ENCODE measurements at regions not wholly inside any gene's neighbourhood (a gene's known extent, or its start where the extent isn't known, plus 50 kb on each side); places are given as distances from the start of the nearest gene placed in this dataset.
"Not testable (repeated sequence)": the region's sequence is repeated elsewhere in the genome, so short reads cannot be mapped to it uniquely, and the experiment has no call there.

GRCh38 chr13:44797685-44798084 lies 191.6 kb downstream of the NUFIP1 start:
- CTCF ChIA-PET, result no interaction called here
- ATAC-seq (no peak), DNase-seq (no peak)
- Histone ChIP-seq H3K4me1 (ENCODE audit: insufficient read depth, low read length) (peaks cover 15% of the 10 kb centered on the region), H3K79me2 (ENCODE audit: low read length) (no peaks in the 10 kb centered on the region), H3K4me3 (ENCODE audit: low read length) (no peak overlapping the region), H3K9me3 (ENCODE audit: low read length) (no peaks in the 10 kb centered on the region), H3K36me3 (ENCODE audit: low read depth, low read length) (no peaks in the 10 kb centered on the region), H4K20me1 (ENCODE audit: low read length) (no peaks in the 10 kb centered on the region), H3K9me2 (replicated peaks; ENCODE audit: low read length) (no peaks in the 10 kb centered on the region), H3F3A (ENCODE audit: low read length, unreplicated experiment) (no peaks in the 10 kb centered on the region), H3K4me2 (ENCODE audit: low read length) (no peak overlapping the region), H3K27ac (ENCODE audit: low read length) (no peak overlapping the region), H3K9ac (ENCODE audit: low read length) (no peak overlapping the region), H2AFZ (ENCODE audit: low read length) (no peak overlapping the region), H3K27me3 (ENCODE audit: low read length) (no peaks in the 10 kb centered on the region)
- intact Hi-C loops (cut with micrococcal nuclease), result no loop called here
- BruUV-seq (replicated peaks), result no TSS peak
- POLR2A ChIA-PET (ENCODE audit: unreplicated experiment), result no interaction called here
- TF ChIP-seq, protein P1, sequence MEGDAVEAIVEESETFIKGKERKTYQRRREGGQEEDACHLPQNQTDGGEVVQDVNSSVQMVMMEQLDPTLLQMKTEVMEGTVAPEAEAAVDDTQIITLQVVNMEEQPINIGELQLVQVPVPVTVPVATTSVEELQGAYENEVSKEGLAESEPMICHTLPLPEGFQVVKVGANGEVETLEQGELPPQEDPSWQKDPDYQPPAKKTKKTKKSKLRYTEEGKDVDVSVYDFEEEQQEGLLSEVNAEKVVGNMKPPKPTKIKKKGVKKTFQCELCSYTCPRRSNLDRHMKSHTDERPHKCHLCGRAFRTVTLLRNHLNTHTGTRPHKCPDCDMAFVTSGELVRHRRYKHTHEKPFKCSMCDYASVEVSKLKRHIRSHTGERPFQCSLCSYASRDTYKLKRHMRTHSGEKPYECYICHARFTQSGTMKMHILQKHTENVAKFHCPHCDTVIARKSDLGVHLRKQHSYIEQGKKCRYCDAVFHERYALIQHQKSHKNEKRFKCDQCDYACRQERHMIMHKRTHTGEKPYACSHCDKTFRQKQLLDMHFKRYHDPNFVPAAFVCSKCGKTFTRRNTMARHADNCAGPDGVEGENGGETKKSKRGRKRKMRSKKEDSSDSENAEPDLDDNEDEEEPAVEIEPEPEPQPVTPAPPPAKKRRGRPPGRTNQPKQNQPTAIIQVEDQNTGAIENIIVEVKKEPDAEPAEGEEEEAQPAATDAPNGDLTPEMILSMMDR (conservative IDR thresholded peaks at IDR 0.05; ENCODE audit: low read depth, low read length), result no peak
- TF ChIP-seq EZH2 (IDR thresholded peaks at IDR 0.05; ENCODE audit: low read length, unreplicated experiment), result no peak
- TF ChIP-seq EZH2phosphoT487 (IDR thresholded peaks at IDR 0.05; ENCODE audit: borderline replicate concordance, low read length), result no peak

DNA sequence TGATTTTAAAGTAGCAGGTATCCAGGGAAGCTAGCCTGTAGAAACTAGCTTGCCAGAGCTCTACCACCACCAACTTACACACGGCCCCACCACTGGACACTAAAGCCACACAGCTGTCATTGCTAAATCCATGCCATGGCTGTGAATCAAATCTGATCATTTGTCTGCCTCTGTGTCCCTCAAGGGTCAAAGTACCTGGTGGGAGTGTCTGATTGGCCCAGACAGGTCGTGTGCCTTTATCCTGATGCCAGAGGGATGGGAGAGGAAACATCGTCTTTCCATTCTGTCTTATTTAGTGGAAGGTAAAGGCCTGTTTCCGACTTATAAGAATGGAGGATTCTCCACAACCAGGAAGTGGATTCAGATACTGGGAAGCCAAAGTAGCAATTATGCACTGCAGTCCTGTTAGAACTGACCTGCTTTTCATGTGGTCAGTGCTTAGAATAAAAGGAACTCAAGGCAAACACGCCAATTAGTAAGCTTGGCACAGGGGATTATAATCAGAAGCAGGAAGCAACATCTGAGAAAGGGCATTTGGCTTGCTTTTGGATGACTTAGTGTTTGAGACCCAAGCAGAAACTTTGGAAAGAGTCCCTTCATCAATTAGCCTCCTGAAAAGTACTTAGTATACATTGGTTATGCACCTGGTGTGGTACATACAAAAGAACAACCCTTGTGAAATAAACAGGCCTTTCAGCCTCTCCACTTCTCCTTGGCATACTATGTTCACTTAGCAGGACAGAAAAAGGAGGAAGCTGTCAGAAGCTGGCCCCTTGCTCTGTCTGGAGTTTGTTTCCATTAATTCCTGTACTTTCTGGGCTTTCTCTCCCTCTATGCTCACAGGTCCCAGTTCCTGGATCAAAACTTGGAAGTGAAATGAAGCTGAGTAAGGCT lies 192.4 kb downstream of the NUFIP1 start:
- Histone ChIP-seq H2AFZ (ENCODE audit: low read length) (no peak overlapping the region), H3K9me3 (ENCODE audit: low read length) (no peaks in the 10 kb centered on the region), H3K36me3 (ENCODE audit: low read depth, low read length) (no peaks in the 10 kb centered on the region), H3K4me1 (ENCODE audit: insufficient read depth, low read length) (peaks cover 6% of the 10 kb centered on the region), H3K9ac (ENCODE audit: low read length) (no peak overlapping the region), H4K20me1 (ENCODE audit: low read length) (no peaks in the 10 kb centered on the region), H3K27ac (ENCODE audit: low read length) (no peak overlapping the region), H3K4me3 (ENCODE audit: low read length) (no peak overlapping the region), H3K27me3 (ENCODE audit: low read length) (no peaks in the 10 kb centered on the region), H3K4me2 (ENCODE audit: low read length) (no peak overlapping the region), H3K79me2 (ENCODE audit: low read length) (no peaks in the 10 kb centered on the region), H3F3A (ENCODE audit: low read length, unreplicated experiment) (no peaks in the 10 kb centered on the region), H3K9me2 (replicated peaks; ENCODE audit: low read length) (no peaks in the 10 kb centered on the region)
- POLR2A ChIA-PET (ENCODE audit: unreplicated experiment), result no interaction called here
- ATAC-seq (no peak), DNase-seq (no peak)
- intact Hi-C loops (cut with micrococcal nuclease), result no loop called here
- BruUV-seq (replicated peaks), result no TSS peak
- CTCF ChIA-PET, result no interaction called here
- TF ChIP-seq, protein P1 (conservative IDR thresholded peaks at IDR 0.05; ENCODE audit: low read depth, low read length), result no peak
- TF ChIP-seq EZH2 (IDR thresholded peaks at IDR 0.05; ENCODE audit: low read length, unreplicated experiment) (no peak), EZH2phosphoT487 (IDR thresholded peaks at IDR 0.05; ENCODE audit: borderline replicate concordance, low read length) (no peak)

- DNase-seq; H3K4me2 ChIP-seq (ENCODE audit: low read length); BruUV-seq (replicated peaks); ATAC-seq; H3K36me3 ChIP-seq (ENCODE audit: low read depth, low read length); H3K9me2 ChIP-seq (replicated peaks; ENCODE audit: low read length); POLR2A ChIA-PET (ENCODE audit: unreplicated experiment); H3K9me3 ChIP-seq (ENCODE audit: low read length); H3K27ac ChIP-seq (ENCODE audit: low read length); H3K4me1 ChIP-seq (ENCODE audit: insufficient read depth, low read length); H2AFZ ChIP-seq (ENCODE audit: low read length); intact Hi-C loops (cut with micrococcal nuclease); H3F3A ChIP-seq (ENCODE audit: low read length, unreplicated experiment); H3K9ac ChIP-seq (ENCODE audit: low read length); H4K20me1 ChIP-seq (ENCODE audit: low read length); H3K4me3 ChIP-seq (ENCODE audit: low read length); H3K79me2 ChIP-seq (ENCODE audit: low read length); H3K27me3 ChIP-seq (ENCODE audit: low read length); CTCF ChIA-PET: not testable (repeated sequence)
These were observed 193.2 kb downstream of the NUFIP1 start for GRCh38 chr13:44796039-44796438.

Data from PC-3 (cell line).